HepG2 (cell line): ENCODE measurements at regions not wholly inside any gene's neighbourhood (a gene's known extent, or its start where the extent isn't known, plus 50 kb on each side); places are given as distances from the start of the nearest gene placed in this dataset.

Experiments
- ATAC-seq: fragments of 200-7000 bp; cut with Tn5 transposase; 3 replicates; pipeline ENCODE4 v1.9.1; 2020; ENCODE audit warnings: mild to moderate bottlenecking, moderate library complexity
- BruUV-seq: library from RNA; stranded (reverse); fragments of 400-500 nt; replicated peaks from 2 replicates; lab custom pipeline; 2021; lab: Mats Ljungman, UMichigan
- CTCF ChIA-PET: fragments of 300-600 bp; formaldehyde crosslinking; extraction: SDS; loops from one replicate; lab custom pipeline; 2021; ENCODE audit warnings: low total read pairs, inconsistent platforms, low intra/inter-chr PET ratio; lab: Yijun Ruan, JAX
- POLR2A ChIA-PET: fragments of 350-600 bp; sonication (Branson Sonifier 250); formaldehyde crosslinking; loops from one replicate; lab custom pipeline; 2020; ENCODE audit warnings: antibody characterized with exemption, inconsistent platforms; lab: Yijun Ruan, JAX
- DNase-seq: peaks from one replicate; pipeline ENCODE4 v3.0.0-alpha.2; 2015; ENCODE audit warnings: low spot score
- FAIRE-seq: peaks from 3 replicates; lab custom pipeline; 2011; peaks lifted over from hg19 to GRCh38; lab: Jason Lieb, UNC
- H2AFZ ChIP-seq: one replicate; pipeline ENCODE4 v1.6.1; 2011; ENCODE audit warnings: low read length, inconsistent platforms
- H3K27ac ChIP-seq: fragments of 300-600 bp; 3 replicates; pipeline ENCODE4 v1.8.0; 2011; ENCODE audit warnings: mixed run types, mild to moderate bottlenecking, mixed read lengths, low read length, inconsistent platforms; ENCODE audit not compliant: insufficient read depth; ENCODE audit errors: extremely low read length
- H3K27me3 ChIP-seq, 2 experiments: fragments of 200-600 bp in 1 of 2; 2 replicates in 1 of 2; 3 replicates in 1 of 2; pipeline versions ENCODE4 v1.6.0 to v1.8.0; 2011; ENCODE audit warnings: low read length in 2 of 2, mild to moderate bottlenecking in 2 of 2, moderate library complexity in 2 of 2, inconsistent platforms in 1 of 2; ENCODE audit not compliant: insufficient read depth in 2 of 2, control insufficient read depth in 1 of 2
- H3K36me3 ChIP-seq, 2 experiments: fragments of 200-600 bp in 1 of 2; replicated peaks in 1 of 2; 2 replicates in 1 of 2; 3 replicates in 1 of 2; pipeline versions ENCODE4 v1.5.1 to v1.8.0; 2011; ENCODE audit warnings: low read length in 2 of 2, inconsistent platforms in 1 of 2; ENCODE audit not compliant: insufficient read depth in 2 of 2, control insufficient read depth in 1 of 2
- H3K4me1 ChIP-seq: 2 replicates; pipeline ENCODE4 v1.5.1; 2012; ENCODE audit warnings: low read length, inconsistent platforms; ENCODE audit not compliant: insufficient read depth
- H3K4me2 ChIP-seq: 2 replicates; pipeline ENCODE4 v1.6.0; 2011; ENCODE audit warnings: low read depth, low read length, inconsistent platforms
- H3K4me3 ChIP-seq, 3 experiments: fragments of 200-600 bp in 1 of 3; sonication (generic), shearing (Covaris generic) in 1 of 3; replicated peaks in 1 of 3; 2 replicates each; pipeline ENCODE4 v1.5.1; 2011 to 2016; ENCODE audit warnings: low read length in 3 of 3, inconsistent platforms in 2 of 3, low read depth in 2 of 3, mild to moderate bottlenecking in 2 of 3, control low read depth in 1 of 3, mixed read lengths in 1 of 3; ENCODE audit not compliant: insufficient read depth in 1 of 3
- H3K79me2 ChIP-seq: one replicate; pipeline ENCODE4 v1.6.1; 2011; ENCODE audit warnings: low read length, inconsistent platforms; ENCODE audit not compliant: insufficient read depth
- H3K9ac ChIP-seq: 2 replicates; pipeline ENCODE4 v1.6.0; 2011; ENCODE audit warnings: mild to moderate bottlenecking, low read depth, low read length, inconsistent platforms; ENCODE audit not compliant: insufficient read depth
- H3K9me3 ChIP-seq: 2 replicates; pipeline ENCODE4 v1.5.1; 2012; ENCODE audit warnings: mild to moderate bottlenecking, low read length
- H4K20me1 ChIP-seq: 2 replicates; pipeline ENCODE4 v1.6.0; 2011; ENCODE audit warnings: inconsistent platforms, mild to moderate bottlenecking, low read length, moderate library complexity; ENCODE audit not compliant: insufficient read depth
- WGBS: methylation state at CpG from one replicate; pipeline ENCODE4 v1.1.6; 2017; ENCODE audit warnings: low lambda C conversion rate; 5-methylcytosine and 5-hydroxymethylcytosine counted together
- in situ Hi-C: cut with HindIII; loops from 2 replicates; pipeline ENCODE4 v1.10.0; 2017; ENCODE audit warnings: low pct_unique_long_range_greater_than_20kb; ENCODE audit not compliant: extremely low pct_ligation_motif_present
- intact Hi-C: fragments of 100-400 bp; cut with micrococcal nuclease; formaldehyde crosslinking; loops from one replicate; pipeline ENCODE4 v1.10.0; 2022; ENCODE audit not compliant: unreplicated experiment
- TF ChIP-seq, protein P1 (sequence below): sonication (generic); formaldehyde crosslinking; IDR thresholded peaks from 2 replicates; pipeline ENCODE4 v1.8.1; 2022; ENCODE audit warnings: low read depth, mild to moderate bottlenecking, missing genetic modification reagents
- TF ChIP-seq, protein P2 (sequence below), 2 experiments: sonication (generic) in 1 of 2; formaldehyde crosslinking in 1 of 2; IDR thresholded peaks; 2 replicates each; pipeline versions ENCODE4 v1.4.0 to v1.6.1; 2018 to 2020; ENCODE audit warnings: missing genetic modification reagents in 2 of 2, borderline replicate concordance in 1 of 2, low read depth in 1 of 2, mild to moderate bottlenecking in 1 of 2, missing biosample characterization in 1 of 2
- TF ChIP-seq, protein P3 (sequence below): sonication (generic); formaldehyde crosslinking; IDR thresholded peaks from 2 replicates; pipeline ENCODE4 v1.5.1; 2020; ENCODE audit warnings: mild to moderate bottlenecking, missing genetic modification reagents

DNA sequence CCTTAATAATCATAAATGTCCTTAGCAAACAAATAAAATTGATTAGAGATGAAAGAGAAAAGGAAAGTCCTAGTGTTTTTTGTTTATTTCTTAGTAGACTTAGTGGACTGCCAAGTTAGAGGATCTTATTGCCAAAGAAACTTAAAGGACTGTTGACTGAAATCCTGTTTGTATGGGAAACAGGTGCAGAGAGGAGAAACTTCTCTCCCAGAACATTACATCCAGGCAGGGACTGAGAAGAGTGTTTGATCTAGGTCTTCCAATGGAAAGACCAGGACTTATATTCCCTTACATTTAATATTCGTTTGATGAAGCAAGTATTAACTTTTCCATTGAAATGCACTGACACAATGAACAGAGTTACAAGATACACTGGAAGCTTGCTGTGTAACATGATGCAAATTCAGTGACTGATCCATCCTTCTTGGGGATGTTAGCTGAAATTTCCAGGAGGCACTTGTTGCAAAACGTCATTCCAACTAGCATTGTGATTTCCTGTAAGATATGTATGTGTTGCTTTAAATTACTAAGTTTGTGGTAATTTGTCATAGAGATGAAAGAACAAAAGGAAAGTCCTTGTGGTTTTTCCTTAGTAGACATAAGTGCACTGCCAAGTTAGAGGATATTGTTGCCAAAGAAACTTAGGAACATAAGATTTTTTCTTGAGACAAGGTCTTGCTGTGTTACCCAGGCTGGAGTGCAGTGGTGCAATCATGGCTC lies 505.6 kb downstream of the STIM2 start:
- H2AFZ ChIP-seq = no peak overlapping the region
- H3K9ac ChIP-seq = no peak overlapping the region
- TF ChIP-seq, protein P1, sequence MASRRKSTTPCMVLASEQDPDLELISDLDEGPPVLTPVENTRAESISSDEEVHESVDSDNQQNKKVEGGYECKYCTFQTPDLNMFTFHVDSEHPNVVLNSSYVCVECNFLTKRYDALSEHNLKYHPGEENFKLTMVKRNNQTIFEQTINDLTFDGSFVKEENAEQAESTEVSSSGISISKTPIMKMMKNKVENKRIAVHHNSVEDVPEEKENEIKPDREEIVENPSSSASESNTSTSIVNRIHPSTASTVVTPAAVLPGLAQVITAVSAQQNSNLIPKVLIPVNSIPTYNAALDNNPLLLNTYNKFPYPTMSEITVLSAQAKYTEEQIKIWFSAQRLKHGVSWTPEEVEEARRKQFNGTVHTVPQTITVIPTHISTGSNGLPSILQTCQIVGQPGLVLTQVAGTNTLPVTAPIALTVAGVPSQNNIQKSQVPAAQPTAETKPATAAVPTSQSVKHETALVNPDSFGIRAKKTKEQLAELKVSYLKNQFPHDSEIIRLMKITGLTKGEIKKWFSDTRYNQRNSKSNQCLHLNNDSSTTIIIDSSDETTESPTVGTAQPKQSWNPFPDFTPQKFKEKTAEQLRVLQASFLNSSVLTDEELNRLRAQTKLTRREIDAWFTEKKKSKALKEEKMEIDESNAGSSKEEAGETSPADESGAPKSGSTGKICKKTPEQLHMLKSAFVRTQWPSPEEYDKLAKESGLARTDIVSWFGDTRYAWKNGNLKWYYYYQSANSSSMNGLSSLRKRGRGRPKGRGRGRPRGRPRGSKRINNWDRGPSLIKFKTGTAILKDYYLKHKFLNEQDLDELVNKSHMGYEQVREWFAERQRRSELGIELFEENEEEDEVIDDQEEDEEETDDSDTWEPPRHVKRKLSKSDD (CRISPR knock-in tag) = no peak
- TF ChIP-seq, protein P2, sequence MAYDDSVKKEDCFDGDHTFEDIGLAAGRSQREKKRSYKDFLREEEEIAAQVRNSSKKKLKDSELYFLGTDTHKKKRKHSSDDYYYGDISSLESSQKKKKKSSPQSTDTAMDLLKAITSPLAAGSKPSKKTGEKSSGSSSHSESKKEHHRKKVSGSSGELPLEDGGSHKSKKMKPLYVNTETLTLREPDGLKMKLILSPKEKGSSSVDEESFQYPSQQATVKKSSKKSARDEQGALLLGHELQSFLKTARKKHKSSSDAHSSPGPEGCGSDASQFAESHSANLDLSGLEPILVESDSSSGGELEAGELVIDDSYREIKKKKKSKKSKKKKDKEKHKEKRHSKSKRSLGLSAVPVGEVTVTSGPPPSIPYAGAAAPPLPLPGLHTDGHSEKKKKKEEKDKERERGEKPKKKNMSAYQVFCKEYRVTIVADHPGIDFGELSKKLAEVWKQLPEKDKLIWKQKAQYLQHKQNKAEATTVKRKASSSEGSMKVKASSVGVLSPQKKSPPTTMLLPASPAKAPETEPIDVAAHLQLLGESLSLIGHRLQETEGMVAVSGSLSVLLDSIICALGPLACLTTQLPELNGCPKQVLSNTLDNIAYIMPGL (CRISPR knock-in tag; IDR thresholded peaks at IDR 0.05; ENCODE audit: borderline replicate concordance in 1 of 2, low read depth in 1 of 2) = no peak
- TF ChIP-seq, protein P3, sequence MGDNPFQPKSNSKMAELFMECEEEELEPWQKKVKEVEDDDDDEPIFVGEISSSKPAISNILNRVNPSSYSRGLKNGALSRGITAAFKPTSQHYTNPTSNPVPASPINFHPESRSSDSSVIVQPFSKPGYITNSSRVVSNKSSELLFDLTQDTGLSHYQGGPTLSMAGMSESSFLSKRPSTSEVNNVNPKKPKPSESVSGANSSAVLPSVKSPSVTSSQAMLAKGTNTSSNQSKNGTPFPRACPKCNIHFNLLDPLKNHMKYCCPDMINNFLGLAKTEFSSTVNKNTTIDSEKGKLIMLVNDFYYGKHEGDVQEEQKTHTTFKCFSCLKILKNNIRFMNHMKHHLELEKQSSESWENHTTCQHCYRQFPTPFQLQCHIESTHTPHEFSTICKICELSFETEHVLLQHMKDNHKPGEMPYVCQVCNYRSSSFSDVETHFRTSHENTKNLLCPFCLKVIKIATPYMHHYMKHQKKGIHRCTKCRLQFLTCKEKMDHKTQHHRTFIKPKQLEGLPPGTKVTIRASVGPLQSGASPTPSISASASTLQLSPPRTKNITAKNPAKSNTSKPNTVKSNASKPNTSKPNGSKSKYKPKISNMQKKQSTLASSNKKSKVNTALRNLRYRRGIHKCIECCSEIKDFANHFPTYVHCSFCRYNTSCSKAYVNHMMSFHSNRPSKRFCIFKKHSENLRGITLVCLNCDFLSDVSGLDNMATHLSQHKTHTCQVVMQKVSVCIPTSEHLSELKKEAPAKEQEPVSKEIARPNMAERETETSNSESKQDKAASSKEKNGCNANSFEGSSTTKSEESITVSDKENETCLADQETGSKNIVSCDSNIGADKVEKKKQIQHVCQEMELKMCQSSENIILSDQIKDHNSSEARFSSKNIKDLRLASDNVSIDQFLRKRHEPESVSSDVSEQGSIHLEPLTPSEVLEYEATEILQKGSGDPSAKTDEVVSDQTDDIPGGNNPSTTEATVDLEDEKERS (CRISPR knock-in tag) = no peak
- TF ChIP-seq, all 625 proteins: peak for 0
- WGBS = 0% methylated on average over 2 of the region's 2 CpGs
- Histone ChIP-seq H4K20me1 (no peaks in the 10 kb centered on the region), H3K4me3 (no peak overlapping the region), H3K79me2 (no peaks in the 10 kb centered on the region), H3K4me2 (no peak overlapping the region), H3K4me1 (no peaks in the 10 kb centered on the region), H3K27me3 (no peaks in the 10 kb centered on the region), H3K9me3 (no peaks in the 10 kb centered on the region), H3K27ac (no peak overlapping the region), H3K36me3 (no peaks in the 10 kb centered on the region)
- intact Hi-C loops (no loop called here), in situ Hi-C loops (no loop called here)
- no peak for DNase-seq
- ChIA-PET POLR2A (no interaction called here), CTCF (no interaction called here)
- FAIRE-seq = no peak
- no TSS peak for BruUV-seq
- no peak for ATAC-seq
